Endothelial cell of umbilical vein (primary cell): ENCODE measurements at regions not wholly inside any gene's neighbourhood (a gene's known extent, or its start where the extent isn't known, plus 50 kb on each side); places are given as distances from the start of the nearest gene placed in this dataset.

ENCODE experiments used
- CTCF ChIP-seq, 2 donors: IDR thresholded peaks; 1 replicate in 1 of 2; 2 replicates in 1 of 2; pipeline ENCODE4 v1.5.1; 2011; ENCODE audit warnings: low read length in 2 of 2, mild to moderate bottlenecking in 2 of 2, moderate library complexity in 2 of 2, control low read depth in 1 of 2, inconsistent platforms in 1 of 2, low read depth in 1 of 2; ENCODE audit not compliant: insufficient read depth in 1 of 2; ENCODE audit errors: extremely low read depth in 1 of 2
- GATA2 ChIP-seq: IDR thresholded peaks from 2 replicates; pipeline ENCODE4 v1.7.0; 2011; ENCODE audit warnings: low read depth, mild to moderate bottlenecking, moderate library complexity, mixed read lengths, low read length; ENCODE audit not compliant: insufficient read length, insufficient read depth
- MAX ChIP-seq: IDR thresholded peaks from 2 replicates; pipeline ENCODE4 v1.6.1; 2011; ENCODE audit not compliant: insufficient read depth, insufficient read length
- POLR2AphosphoS5 ChIP-seq: IDR thresholded peaks from 2 replicates; pipeline ENCODE4 v1.6.1; 2012; ENCODE audit warnings: low read depth, mild to moderate bottlenecking, control low read depth, low read length, moderate library complexity; ENCODE audit not compliant: insufficient read depth

DNA sequence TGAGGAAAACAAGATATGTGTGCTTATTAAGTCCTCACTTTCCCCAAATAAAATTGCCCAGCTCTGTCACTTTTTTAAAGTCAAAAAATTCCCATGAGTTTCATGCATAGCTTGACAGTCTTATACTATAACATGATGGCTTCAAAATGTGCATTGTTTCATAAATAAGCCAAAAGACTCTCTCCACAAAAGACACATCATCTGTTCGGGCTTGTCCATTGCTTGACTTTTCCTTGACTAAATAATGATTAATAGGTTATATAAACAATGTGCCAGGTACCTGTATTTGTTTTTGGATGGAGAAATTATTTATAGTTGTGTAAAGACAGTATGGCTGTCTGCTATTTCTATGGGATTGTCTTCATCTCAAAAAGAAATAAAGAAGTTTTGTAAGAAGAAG, 329.2 kb upstream of the KLF3 start:
- TF ChIP-seq MAX, result no peak
- no peak for TF ChIP-seq CTCF (IDR thresholded peaks at IDR 0.05; ENCODE audit: extremely low read depth in 1 of 2, insufficient read depth in 1 of 2, low read depth in 1 of 2, low read length in 2 of 2)
- TF ChIP-seq POLR2AphosphoS5, result no peak
- TF ChIP-seq GATA2, result no peak
